ENCODE measurements at regions not wholly inside any gene's neighbourhood (a gene's known extent, or its start where the extent isn't known, plus 50 kb on each side); places are given as distances from the start of the nearest gene placed in this dataset.
"Not testable (repeated sequence)": the region's sequence is repeated elsewhere in the genome, so short reads cannot be mapped to it uniquely, and the experiment has no call there.

DNA sequence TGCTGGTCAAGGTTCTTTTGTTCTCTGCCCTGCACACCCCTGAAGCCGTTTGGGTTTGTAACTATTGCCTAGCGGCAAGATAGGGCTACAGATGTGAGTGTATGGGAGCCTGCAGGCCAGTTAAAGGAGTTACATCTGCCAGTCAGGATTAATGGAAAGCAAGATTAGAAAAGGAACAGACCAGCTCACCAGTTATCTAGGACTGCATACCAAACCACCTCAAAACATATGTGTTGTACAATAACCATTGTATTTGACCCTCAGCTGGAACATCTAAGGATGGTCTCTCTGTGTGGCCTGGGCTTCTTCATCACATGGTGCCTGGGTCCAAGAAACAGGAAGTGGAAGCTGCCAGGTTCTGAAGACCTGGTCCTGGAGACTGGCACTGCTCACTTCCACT lies 52.5 kb upstream of the FBXO28 start:
- no peak for DNase-seq (ENCODE audit: low spot score)

DNA sequence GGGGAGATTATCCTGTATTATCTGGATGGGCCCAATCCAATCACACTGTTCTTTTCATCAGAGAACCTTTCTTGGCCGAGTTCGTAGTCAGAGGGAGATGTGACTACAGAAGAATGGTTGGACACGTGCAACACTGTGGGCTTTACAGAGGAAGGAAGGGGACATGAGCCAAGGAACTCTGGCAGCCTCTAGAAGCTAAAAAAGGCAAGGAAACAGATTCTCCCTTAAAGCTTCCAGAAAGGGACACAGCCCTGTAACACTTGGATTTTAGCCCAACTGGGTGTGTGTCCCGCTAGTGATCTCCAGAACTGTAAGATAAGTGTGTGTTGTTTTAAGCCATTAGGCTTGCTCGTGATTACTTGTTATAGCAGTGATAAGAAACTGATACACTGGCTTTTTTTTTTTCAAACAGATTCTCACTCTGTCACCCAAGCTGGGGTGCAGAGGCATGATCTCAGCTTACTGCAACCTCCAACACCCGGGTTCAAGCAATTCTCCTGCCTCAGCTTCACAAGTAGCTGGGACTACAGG lies 53.9 kb upstream of the FBXO28 start:
- no peak for DNase-seq (ENCODE audit: low spot score)

GRCh38 chr1:224058303-224058702 lies 55.6 kb upstream of the FBXO28 start:
- no peak for DNase-seq (ENCODE audit: low spot score)

DNA sequence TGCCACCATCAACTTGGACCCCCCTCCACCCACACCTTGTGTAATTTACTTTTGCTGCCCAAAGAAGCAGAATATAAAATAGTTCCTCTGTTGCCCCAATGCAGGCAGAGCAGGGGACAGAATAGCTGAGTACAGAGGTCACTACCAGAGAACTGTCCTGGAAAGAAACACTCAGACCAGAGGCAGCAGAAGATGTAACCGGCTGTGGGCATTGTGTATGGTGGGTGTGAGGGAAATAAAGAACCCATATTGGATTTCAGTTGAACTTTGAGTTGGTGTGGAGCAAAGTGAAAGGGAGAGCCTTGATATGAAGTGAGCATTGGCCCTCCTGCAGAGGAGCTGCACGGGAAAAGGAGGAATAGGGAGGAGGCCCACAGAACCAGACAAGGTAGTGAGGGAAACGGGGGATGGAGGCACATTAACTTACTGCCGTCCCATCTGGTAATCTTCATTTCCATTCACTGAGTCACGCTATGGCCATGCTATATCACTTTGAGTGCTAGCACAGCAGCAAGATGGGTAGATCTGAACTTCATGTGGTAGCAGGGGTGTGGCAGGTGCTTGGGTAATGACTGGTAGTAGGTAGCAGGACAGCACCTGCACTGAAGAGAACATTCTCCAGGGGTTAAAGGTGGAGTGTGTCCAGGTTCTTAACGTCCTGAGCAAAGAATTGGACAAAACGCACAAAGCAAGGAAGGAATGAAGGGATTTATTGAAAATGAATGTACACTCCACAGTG lies 56.3 kb upstream of the FBXO28 start:
- DNase-seq (ENCODE audit: low spot score) = no peak

- DNase-seq (ENCODE audit: low spot score) = no peak
Measured at GRCh38 chr1:224054611-224055010, 59.3 kb upstream of the FBXO28 start.

GRCh38 chr1:224054012-224054411 lies 59.9 kb upstream of the FBXO28 start:
- DNase-seq (ENCODE audit: low spot score) = no peak

GRCh38 chr1:224053456-224053855 lies 60.5 kb upstream of the FBXO28 start:
- no peak for DNase-seq (ENCODE audit: low spot score)

DNA sequence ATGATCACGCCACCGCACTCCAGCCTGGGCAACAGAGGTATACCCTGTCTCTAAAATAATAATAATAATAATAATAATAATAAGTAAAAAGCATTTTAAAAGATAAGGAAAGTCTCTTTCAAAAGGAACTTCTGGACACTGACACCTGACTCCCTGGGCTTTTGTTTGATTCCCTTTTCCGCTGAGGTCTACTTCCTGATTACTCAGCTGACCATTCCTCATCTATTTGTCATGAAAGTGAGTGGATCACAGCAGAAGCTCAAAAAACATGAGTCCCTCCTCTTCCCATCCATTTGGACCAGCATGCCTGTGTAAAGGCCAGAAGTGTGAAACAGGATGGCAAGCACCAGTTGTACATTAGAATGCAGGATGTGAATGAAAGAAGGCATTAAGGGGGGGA lies 61.1 kb upstream of the FBXO28 start:
- peak; percentile 50 for DNase-seq (ENCODE audit: low spot score)

- DNase-seq (ENCODE audit: low spot score) = not testable (repeated sequence)
Measured at GRCh38 chr1:224051782-224052181, 62.1 kb upstream of the FBXO28 start.

GRCh38 chr1:224051086-224051406 lies 62.9 kb upstream of the FBXO28 start:
- DNase-seq (ENCODE audit: low spot score) = no peak

DNA sequence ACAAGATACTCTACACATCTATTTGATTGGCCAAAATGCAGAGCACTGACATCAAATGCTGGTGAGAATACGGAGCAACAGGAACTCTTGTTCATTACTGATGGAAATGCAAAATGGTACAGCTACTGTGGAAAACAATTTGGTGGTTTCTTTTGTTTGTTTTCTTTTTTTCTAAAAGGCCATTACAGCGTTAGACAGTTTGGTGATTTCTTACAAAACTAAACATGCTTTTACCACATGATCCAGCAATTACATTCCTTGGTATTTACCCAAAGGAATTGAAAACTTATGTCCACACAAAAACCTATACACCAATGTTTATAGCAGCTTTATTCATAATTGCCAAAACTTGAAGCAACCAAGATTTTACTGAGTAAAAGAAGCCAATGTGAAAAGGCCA lies 66.4 kb upstream of the FBXO28 start:
- no peak for DNase-seq (ENCODE audit: low spot score)

DNA sequence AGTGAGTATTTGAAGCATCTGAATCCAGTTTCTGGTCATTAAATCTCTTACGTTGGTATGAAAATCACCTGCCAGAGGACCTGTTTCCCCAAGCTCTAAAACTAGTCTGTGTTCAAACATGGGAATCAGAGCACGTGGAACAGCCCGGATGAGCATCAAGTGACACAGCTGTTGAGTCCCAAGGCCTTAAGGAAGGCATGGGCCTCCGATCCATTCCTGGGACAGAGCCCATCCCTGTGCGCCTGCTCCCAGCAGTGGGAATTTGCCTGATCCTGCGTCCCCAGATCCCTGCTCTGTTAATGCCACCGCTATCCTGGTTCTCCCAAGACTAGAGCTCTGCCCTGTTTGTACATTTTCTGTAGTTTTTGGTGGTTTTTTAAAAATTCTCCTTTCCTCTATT lies 68.4 kb upstream of the FBXO28 start:
- DNase-seq (ENCODE audit: low spot score) = no peak

- DNase-seq (ENCODE audit: low spot score) = no peak
Measured at GRCh38 chr1:224044420-224044819, 69.5 kb upstream of the FBXO28 start.

GRCh38 chr1:224042557-224043118 lies 71.3 kb upstream of the FBXO28 start:
- no peak for DNase-seq (ENCODE audit: low spot score)

GRCh38 chr1:224041032-224041431 lies 72.9 kb upstream of the FBXO28 start:
- no peak for DNase-seq (ENCODE audit: low spot score)

- DNase-seq (ENCODE audit: low spot score) = not testable (repeated sequence)
Measured at GRCh38 chr1:224040423-224040822, 73.5 kb upstream of the FBXO28 start.

DNA sequence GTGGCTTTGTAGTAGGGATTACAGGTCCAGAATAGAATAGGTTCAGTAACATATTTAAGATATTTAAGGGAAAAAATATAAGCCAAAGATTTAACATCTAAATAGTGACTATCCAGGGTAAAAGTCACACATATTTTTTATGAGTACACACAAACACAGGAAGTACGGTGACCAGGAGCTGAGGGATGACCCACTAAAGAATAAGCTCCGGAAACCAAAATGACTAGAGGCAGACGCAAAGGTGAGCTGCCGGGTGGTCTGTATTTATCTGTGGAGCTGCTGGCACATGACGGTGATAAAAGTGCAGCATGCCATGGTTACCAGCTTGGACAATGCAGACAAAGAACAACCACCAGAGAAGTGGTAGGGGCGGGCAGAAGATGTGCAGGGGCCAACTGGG lies 73.9 kb upstream of the FBXO28 start:
- not testable (repeated sequence) for DNase-seq (ENCODE audit: low spot score)

- not testable (repeated sequence) for DNase-seq (ENCODE audit: low spot score)
Measured at GRCh38 chr1:224038832-224039231, 75.1 kb upstream of the FBXO28 start.

DNA sequence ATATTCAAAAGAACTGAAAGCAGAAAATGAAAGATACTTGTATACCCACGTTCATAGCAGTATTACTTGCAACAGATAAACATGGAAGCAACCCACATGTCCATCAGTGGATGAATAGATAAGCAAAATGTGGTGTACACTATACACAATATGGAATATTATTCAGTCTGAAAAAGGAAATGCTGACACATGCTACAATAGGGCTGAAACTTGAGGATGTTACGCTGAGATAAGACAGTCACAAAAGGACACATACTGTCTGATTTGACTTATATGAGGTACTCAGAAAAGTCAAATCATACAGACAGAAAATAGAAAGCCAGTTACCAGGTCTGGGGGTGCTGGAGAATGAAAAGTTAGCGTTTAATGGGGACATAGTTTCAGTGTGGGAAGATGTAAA lies 76.5 kb upstream of the FBXO28 start:
- DNase-seq (ENCODE audit: low spot score) = not testable (repeated sequence)

GRCh38 chr1:224032608-224033276 lies 81.2 kb upstream of the FBXO28 start:
- DNase-seq (ENCODE audit: low spot score) = not testable (repeated sequence)

DNA sequence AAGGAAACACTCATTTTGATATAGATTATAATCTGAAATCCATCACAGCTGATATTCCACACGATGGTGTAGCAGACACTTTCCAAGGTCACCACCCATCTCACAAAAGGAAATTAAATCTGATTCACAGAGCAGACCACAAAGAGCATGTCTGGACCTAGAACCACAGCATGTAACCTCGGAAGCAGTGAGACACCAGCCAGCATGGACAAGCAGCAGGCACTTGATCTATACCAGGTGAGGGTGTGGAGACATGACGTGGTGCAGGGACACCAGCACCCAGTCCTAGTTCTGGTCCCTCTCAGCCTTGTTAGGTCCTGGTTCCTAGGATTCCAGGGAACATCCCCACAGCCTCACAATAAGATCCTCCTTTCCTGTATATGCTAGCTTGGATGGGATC lies 81.9 kb upstream of the FBXO28 start:
- not testable (repeated sequence) for DNase-seq (ENCODE audit: low spot score)

GRCh38 chr1:224030257-224030656 lies 83.7 kb upstream of the FBXO28 start:
- DNase-seq (ENCODE audit: low spot score) = not testable (repeated sequence)
